Progenitor cell of endocrine pancreas (in vitro differentiated cells): ENCODE measurements at regions not wholly inside any gene's neighbourhood (a gene's known extent, or its start where the extent isn't known, plus 50 kb on each side); places are given as distances from the start of the nearest gene placed in this dataset.

Experiments
- DNase-seq: peaks from one replicate; pipeline ENCODE4 v3.0.0; 2021; ENCODE audit warnings: low spot score; ENCODE audit not compliant: unreplicated experiment
- H3K27ac Mint-ChIP-seq: 2 replicates; pipeline ENCODE4 v1.8.0; 2021; ENCODE audit warnings: mild to moderate bottlenecking, moderate library complexity, mixed read lengths
- H3K27me3 Mint-ChIP-seq: 2 replicates; pipeline ENCODE4 v1.8.0; 2021; ENCODE audit warnings: mixed read lengths
- H3K36me3 Mint-ChIP-seq: 2 replicates; pipeline ENCODE4 v1.8.0; 2022; ENCODE audit warnings: mixed read lengths; ENCODE audit not compliant: insufficient read depth
- H3K4me1 Mint-ChIP-seq: 2 replicates; pipeline ENCODE4 v1.8.0; 2021; ENCODE audit warnings: low read depth, mixed read lengths
- H3K4me3 Mint-ChIP-seq: 2 replicates; pipeline ENCODE4 v1.8.0; 2021; ENCODE audit warnings: low read depth, mild to moderate bottlenecking, moderate library complexity, mixed read lengths
- H3K9me3 Mint-ChIP-seq: 2 replicates; pipeline ENCODE4 v1.8.0; 2021; ENCODE audit warnings: low read depth, mixed read lengths
- TF ChIP-seq, protein P1 (sequence below): fragments of 200-600 bp; sonication (generic); IDR thresholded peaks from one replicate; pipeline ENCODE4 v1.5.0; 2021; ENCODE audit warnings: antibody characterized with exemption, mild to moderate bottlenecking; ENCODE audit not compliant: unreplicated experiment

DNA sequence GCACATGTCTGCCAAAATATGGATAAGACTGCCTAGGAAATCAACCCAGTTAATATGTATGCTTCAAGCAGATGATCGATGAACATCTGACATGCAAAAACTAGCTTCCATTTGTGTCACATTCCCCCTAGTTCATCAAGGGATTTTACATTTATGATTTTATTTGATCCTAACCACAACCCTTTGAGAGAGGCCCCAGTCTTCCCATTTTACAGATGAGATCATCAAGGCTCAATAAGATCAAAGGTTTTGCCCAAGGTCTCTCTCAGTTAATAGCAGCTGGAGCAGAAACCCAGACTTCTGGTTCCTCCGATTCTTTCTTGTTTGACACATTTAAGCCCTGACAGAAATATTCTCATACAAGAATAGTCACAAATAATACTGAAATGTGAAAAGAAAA is 107.7 kb upstream of the PPP2R5A start:
- Mint-ChIP-seq H3K4me3 (no peak overlapping the region), H3K4me1 (no peaks in the 10 kb centered on the region), H3K27me3 (peaks cover 3% of the 10 kb centered on the region), H3K36me3 (no peaks in the 10 kb centered on the region), H3K9me3 (no peaks in the 10 kb centered on the region), H3K27ac (peak overlapping the region; percentile 51)
- TF ChIP-seq, protein P1, sequence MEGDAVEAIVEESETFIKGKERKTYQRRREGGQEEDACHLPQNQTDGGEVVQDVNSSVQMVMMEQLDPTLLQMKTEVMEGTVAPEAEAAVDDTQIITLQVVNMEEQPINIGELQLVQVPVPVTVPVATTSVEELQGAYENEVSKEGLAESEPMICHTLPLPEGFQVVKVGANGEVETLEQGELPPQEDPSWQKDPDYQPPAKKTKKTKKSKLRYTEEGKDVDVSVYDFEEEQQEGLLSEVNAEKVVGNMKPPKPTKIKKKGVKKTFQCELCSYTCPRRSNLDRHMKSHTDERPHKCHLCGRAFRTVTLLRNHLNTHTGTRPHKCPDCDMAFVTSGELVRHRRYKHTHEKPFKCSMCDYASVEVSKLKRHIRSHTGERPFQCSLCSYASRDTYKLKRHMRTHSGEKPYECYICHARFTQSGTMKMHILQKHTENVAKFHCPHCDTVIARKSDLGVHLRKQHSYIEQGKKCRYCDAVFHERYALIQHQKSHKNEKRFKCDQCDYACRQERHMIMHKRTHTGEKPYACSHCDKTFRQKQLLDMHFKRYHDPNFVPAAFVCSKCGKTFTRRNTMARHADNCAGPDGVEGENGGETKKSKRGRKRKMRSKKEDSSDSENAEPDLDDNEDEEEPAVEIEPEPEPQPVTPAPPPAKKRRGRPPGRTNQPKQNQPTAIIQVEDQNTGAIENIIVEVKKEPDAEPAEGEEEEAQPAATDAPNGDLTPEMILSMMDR, result no peak
- DNase-seq, result no peak

DNA sequence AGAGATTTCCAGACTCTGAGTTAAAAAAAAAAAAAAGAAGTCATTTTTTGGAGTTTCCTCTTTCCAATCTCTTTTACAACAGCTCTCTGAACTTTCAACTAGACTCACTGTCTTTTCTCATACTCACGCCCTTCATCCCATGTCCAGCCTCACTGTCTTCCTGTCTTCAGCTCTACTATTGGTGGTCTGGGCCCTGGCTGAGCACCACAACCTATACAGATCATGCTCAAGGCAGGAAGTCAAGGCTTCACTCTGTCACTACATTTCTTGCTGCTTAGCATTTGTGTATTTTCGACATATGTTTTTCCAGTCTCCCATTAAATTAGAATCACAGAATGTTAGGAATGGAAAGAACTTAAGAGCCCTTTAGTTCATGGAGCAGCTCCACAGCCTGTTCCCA is 106.4 kb upstream of the PPP2R5A start:
- Mint-ChIP-seq H3K36me3 (no peaks in the 10 kb centered on the region), H3K9me3 (no peaks in the 10 kb centered on the region), H3K27ac (no peak overlapping the region), H3K4me3 (no peak overlapping the region), H3K27me3 (peaks cover 3% of the 10 kb centered on the region), H3K4me1 (no peaks in the 10 kb centered on the region)
- no peak for DNase-seq
- TF ChIP-seq, protein P1, result no peak

DNA sequence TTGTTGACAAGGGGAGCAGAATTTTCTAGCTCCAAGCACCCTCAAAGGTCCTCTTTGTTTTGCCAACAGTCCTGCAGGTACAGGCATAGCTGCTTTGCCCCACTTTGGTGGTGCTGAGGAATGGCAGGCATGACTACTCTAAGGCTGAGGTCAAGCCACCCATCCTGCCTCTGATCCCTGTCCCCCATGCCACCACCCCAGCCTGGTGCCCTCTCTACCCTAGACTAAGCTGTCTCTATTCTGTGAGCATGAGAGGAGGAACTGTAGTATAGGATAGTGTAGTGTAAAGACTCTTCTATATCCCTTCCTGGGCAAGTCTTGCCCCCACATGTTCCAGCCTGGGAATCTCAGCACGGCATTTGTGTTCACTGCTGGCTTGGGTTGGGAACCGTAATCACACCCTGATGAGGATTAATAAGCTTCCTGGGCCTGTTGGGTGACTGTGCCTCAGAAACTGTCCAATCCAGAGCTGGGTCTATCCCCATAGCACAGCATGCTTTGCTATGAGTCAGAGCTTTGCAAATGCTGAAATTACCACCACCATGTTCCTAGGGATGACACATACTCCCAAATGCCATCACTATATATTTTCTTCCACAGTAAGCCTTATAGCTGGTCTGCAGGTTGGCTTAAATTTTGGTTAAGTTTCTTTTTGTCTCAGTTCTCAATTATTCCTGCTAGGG is 105.7 kb upstream of the PPP2R5A start:
- no peaks in the 10 kb centered on the region for H3K36me3 Mint-ChIP-seq
- H3K9me3 Mint-ChIP-seq, result no peaks in the 10 kb centered on the region
- DNase-seq, result no peak
- H3K4me3 Mint-ChIP-seq, result no peak overlapping the region
- H3K4me1 Mint-ChIP-seq, result no peaks in the 10 kb centered on the region
- TF ChIP-seq, protein P1, result no peak
- peaks cover 3% of the 10 kb centered on the region for H3K27me3 Mint-ChIP-seq
- no peak overlapping the region for H3K27ac Mint-ChIP-seq

DNA sequence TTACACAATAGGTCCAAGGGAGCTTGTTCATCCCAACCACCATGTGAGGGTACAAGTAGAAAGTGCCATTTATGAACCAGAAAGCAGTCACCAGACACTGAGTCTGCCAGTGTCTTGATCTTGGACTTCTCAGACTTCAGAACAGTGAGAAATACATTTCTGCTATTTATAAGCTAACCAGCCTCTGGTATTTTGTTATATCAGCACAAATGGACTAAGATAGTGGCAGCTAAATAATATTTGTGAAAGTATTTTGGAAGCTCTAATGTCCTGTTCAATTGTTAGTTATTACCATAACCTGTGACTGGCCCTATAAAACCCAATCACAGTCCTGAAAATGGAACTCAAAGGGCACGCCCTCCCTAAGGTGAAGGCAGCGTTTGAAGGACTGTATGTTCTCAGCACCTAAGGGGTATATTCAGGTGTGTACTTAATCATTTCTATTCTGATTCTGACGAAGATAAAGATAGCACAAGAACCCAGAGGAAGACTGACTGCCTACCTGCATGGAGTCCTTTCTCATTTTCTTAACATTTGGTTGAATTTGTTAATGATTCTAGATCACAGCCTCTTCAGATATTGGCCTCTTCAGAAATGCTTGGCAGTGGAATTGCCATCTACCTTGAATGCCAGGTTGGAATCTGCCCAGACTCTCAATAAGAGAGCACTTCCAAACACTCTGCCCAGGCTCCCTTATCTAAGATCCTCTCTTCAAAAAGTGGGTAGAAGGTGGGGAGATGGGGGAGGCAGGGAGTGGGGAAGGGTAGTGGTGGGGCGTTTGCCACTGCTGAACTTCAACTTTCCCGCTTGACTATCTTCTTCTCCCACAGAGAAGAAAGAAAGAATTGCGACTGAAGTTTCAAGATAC is 104.0 kb upstream of the PPP2R5A start:
- Mint-ChIP-seq H3K9me3 (no peaks in the 10 kb centered on the region), H3K27me3 (peaks cover 3% of the 10 kb centered on the region), H3K4me1 (no peaks in the 10 kb centered on the region), H3K36me3 (no peaks in the 10 kb centered on the region), H3K4me3 (no peak overlapping the region), H3K27ac (no peak overlapping the region)
- DNase-seq, result no peak
- TF ChIP-seq, protein P1, result no peak

DNA sequence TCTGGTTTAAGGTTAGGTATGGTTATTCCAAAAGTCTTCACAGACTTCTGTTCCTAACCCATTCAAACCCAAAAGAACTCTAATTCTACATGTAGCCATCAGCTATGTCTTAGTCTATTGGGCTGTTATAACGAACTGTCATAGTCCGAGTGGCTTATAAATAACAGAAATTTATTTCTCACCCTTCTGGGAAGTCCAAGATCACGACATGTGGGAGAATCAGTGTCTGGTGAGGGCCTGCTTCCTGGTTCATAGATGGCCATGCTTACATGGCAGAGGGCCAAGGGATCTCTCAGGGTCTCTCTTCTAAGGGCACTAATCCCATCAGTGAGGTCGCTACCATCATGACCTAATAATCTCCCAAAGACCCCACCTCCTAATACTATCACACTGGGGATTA is 103.0 kb upstream of the PPP2R5A start:
- Mint-ChIP-seq H3K27me3 (peaks cover 3% of the 10 kb centered on the region), H3K27ac (no peak overlapping the region)

More for the DNA sequence above, 103.0 kb upstream of the PPP2R5A start:
- no peak overlapping the region for H3K4me3 Mint-ChIP-seq
- TF ChIP-seq, protein P1, result no peak
- DNase-seq, result no peak
- H3K4me1 Mint-ChIP-seq, result no peaks in the 10 kb centered on the region
- no peaks in the 10 kb centered on the region for H3K9me3 Mint-ChIP-seq
- H3K36me3 Mint-ChIP-seq, result no peaks in the 10 kb centered on the region
